HAP-1 (cell line): ENCODE measurements at regions not wholly inside any gene's neighbourhood (a gene's known extent, or its start where the extent isn't known, plus 50 kb on each side); places are given as distances from the start of the nearest gene placed in this dataset.
A peak's percentile ranks its signal among the peaks of the same experiment; 100 is the strongest.

ENCODE experiments used
- DNase-seq, 2 experiments: peaks; one replicate each; pipeline ENCODE4 v3.0.0-alpha.2; 2016 to 2020; ENCODE audit warnings: low spot score in 2 of 2
- H3K27me3 ChIP-seq: fragments of 250-450 bp; sonication (Bioruptor Pico); 2 replicates; pipeline ENCODE4 v1.5.1; 2020; ENCODE audit warnings: low read depth, mild to moderate bottlenecking, moderate library complexity
- H3K36me3 ChIP-seq: fragments of 250-450 bp; sonication (Bioruptor Pico); replicated peaks from 2 replicates; pipeline ENCODE4 v1.5.1; 2020; ENCODE audit warnings: mild to moderate bottlenecking
- H3K4me1 ChIP-seq: fragments of 250-450 bp; sonication (Bioruptor Pico); 2 replicates; pipeline ENCODE4 v1.5.1; 2020; ENCODE audit warnings: mild to moderate bottlenecking
- H3K4me3 ChIP-seq: fragments of 250-450 bp; sonication (Bioruptor Pico); 2 replicates; pipeline ENCODE4 v1.5.1; 2020; ENCODE audit warnings: mild to moderate bottlenecking, moderate library complexity
- H3K9me3 ChIP-seq: fragments of 250-450 bp; sonication (Bioruptor Pico); 2 replicates; pipeline ENCODE4 v1.5.1; 2020; ENCODE audit warnings: mild to moderate bottlenecking, moderate library complexity
- in situ Hi-C: fragments of 300-500 bp; cut with MboI; formaldehyde crosslinking; loops from 3 replicates; pipeline ENCODE4 v1.14.3; 2020; ENCODE audit warnings: low sequenced_read_pairs, inconsistent platforms, mixed read lengths

DNA sequence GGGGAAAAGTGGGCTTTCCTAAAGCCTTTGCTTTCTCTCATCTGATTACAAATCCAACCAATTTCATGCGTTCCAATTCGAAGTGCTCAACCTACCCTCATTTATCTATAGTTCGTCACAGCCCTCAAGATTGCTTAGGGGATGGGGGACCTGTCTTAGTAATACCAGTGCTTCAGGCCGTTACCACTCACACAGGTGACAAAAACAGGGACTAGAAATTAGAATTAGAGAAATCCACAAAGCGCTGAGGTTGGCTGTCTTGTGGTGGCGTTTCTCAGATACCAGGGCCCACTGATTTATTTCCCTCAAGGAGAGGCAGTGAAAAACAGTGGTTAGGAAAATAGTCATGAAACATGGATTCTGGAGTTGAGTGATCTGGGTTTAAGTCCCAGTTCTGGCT, 121.6 kb upstream of the SPACA1 start:
- in situ Hi-C loops, result loop anchor here (25.0 kb wide), 2 partner anchors 561 to 936 kb away; no protein-coding TSS in a partner anchor
- Histone ChIP-seq H3K4me3 (no peak overlapping the region), H3K36me3 (no peaks in the 10 kb centered on the region), H3K27me3 (no peaks in the 10 kb centered on the region), H3K4me1 (peaks cover 9% of the 10 kb centered on the region), H3K9me3 (no peaks in the 10 kb centered on the region)
- no peak for DNase-seq

DNA sequence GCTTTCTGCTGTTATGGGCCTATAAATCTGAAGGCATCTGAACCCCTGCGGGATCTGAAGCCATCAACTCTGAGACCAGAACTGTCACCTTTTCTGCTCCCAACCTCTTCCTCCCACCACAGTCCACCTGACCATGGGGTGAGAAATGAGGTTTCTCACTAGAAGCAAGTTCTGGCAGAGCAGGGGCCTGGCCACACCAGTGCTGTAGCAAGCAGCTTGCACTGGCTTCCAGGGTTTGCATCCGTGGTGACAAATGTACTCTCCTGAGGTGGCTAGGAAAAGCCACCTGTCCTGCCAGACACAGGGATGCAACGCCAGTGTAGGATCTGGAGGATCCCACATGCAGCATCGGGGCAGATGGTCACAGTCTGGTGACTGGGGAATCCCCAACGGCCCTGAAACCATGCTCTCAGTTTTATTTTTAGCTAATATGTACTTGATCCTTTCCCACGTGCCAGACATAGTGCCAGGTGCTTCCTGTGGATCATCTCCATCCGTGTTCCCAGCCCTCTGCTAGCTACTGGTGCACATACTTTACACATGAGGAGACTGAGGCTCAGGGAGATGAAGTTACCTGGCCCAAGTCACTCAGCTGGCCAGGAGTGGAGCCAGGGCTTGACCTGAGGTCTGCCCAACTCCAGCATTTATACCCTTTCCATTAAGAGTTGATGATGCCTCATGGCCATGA, 122.1 kb upstream of the SPACA1 start:
- Histone ChIP-seq H3K9me3 (no peaks in the 10 kb centered on the region), H3K36me3 (no peaks in the 10 kb centered on the region), H3K27me3 (no peaks in the 10 kb centered on the region), H3K4me1 (peaks cover 9% of the 10 kb centered on the region), H3K4me3 (no peak overlapping the region)
- in situ Hi-C loops, result loop anchor here (25.0 kb wide), 2 partner anchors 562 to 937 kb away; no protein-coding TSS in a partner anchor
- no peak for DNase-seq

DNA sequence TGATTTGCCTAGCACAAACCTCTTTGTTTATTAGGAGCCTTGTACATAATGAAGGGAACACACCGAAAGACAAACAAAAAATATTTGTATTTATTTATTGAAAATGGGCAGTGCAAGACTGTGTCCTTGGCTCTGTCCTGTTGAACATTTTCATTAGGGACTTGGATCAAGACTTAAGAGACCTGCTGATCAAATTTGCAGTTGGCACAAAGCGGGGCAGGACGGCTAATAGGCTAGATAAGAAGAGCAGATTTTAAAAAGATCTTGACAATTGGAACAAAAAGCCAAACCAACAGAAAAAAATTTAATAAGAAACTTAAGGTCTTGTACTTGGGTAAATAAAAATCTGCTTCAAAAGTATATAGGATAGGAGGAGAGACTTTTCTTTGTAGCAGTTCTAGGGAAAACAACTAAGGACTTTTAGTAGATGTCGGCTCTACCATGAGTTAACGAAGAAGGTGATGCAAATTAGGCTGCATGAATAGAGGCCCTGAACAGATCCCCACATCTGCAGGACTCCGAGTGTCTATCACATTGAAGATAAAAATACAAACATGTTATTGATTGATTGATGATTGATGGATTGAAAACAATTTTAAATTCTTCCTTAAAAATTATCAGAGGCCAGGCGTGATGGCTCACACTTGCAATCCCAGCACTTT, 124.1 kb upstream of the SPACA1 start:
- no peaks in the 10 kb centered on the region for H3K9me3 ChIP-seq
- no peak for DNase-seq
- no peak overlapping the region for H3K4me3 ChIP-seq
- H3K4me1 ChIP-seq, result peaks cover 5% of the 10 kb centered on the region
- in situ Hi-C loops, result no loop called here
- H3K27me3 ChIP-seq, result no peaks in the 10 kb centered on the region
- H3K36me3 ChIP-seq, result no peaks in the 10 kb centered on the region

DNA sequence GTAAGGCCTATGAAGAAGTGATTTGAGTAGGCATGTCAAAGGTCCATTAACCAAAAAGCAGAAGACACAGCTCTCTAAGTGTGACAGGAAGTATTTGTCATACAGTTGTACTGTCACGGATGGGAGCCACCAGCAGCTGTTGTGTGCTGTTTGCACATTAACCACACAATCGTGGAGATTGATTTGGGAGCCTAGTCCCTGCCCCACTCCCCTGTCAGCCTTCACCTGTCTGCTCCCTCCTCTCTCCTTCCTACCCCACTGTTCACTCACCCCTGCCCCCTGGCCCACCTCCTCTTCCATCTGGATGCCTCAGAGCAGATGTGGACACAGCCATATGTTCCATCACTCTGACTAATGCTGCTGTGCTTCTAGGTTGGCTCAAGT, 124.7 kb upstream of the SPACA1 start:
- Histone ChIP-seq H3K4me1 (peaks cover 10% of the 10 kb centered on the region), H3K9me3 (no peaks in the 10 kb centered on the region), H3K27me3 (no peaks in the 10 kb centered on the region), H3K4me3 (no peak overlapping the region), H3K36me3 (no peaks in the 10 kb centered on the region)
- in situ Hi-C loops, result no loop called here
- no peak for DNase-seq

DNA sequence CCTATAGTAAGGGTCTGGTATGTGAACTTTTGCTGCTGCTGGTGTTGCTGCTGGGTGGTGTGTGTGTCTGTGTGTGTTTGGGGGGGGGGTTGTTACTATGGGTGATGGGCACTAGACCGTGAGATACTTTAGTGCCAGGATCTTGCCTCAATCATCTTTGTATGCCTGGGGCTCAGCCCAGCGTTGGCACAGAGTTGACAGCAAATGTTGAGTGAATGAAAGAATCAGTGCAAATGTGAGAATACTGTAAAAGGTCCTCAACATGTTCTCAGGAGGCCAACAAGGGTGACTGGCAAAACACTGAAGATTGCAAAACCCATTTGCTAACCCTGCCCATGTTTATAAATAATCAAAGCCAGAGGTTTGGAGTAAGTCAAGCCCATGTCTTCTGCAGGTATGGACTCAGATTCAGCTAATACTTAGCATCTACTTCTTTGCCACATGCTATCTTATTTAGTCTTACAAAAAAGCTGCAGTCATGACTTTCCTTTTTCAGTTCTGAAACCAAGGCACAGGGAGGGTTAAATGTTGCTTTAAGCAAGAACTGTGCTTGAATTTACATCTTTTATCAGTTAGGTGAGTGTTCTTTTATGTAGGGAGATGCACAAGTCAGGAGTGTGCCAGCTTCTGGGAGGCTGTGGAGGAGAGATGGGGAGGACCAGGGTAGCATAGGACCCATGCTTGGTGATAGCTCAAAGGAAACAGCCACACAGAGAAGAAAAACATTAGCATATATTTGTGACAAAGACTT, 125.3 kb upstream of the SPACA1 start:
- H3K4me1 ChIP-seq, result peaks cover 12% of the 10 kb centered on the region
- in situ Hi-C loops, result no loop called here
- no peaks in the 10 kb centered on the region for H3K36me3 ChIP-seq
- no peak for DNase-seq
- no peaks in the 10 kb centered on the region for H3K27me3 ChIP-seq
- no peaks in the 10 kb centered on the region for H3K9me3 ChIP-seq
- no peak overlapping the region for H3K4me3 ChIP-seq

DNA sequence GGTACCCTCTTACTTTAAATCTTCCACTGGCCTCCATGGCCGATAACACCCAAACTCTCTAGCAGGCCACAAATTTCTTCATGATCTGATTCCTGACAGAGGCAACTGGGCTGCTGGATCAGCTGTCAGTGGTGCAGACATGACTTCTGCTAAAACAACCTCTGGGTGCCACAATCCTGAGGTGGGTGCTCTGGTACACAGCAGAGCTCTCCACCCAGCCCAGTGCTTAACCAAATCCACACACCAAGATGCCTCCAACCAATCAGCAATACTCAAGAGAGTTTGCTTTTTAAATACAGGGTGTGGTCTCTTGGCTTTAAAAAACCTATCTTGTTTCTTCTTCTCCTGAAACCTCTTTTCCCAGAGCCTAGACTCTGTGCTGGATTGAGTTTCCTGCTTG, 126.6 kb upstream of the SPACA1 start:
- no peak for DNase-seq
- no peaks in the 10 kb centered on the region for H3K36me3 ChIP-seq
- no peaks in the 10 kb centered on the region for H3K27me3 ChIP-seq
- H3K4me1 ChIP-seq, result peaks cover 12% of the 10 kb centered on the region
- no peak overlapping the region for H3K4me3 ChIP-seq
- in situ Hi-C loops, result no loop called here
- H3K9me3 ChIP-seq, result no peaks in the 10 kb centered on the region

DNA sequence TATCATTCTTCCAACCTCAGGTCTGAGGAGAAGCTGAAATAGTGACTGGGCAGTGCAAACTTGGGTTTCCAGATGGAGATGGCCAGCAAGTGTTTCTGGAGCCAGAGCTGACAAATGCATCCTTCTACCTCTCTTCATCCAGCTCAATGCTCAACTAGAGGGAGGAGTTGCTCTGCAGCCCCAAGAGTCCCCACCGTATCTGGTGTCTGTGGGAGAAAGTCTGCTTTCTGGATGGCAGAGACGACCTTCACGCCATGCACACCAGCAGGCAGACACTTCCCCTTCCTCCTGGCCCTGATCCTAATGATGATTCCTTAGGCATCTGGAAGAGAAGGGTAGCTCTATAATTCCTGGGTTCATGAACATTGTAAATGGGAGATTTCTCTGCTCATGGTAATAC, 127.4 kb upstream of the SPACA1 start:
- in situ Hi-C loops, result no loop called here
- Histone ChIP-seq H3K27me3 (no peaks in the 10 kb centered on the region), H3K4me1 (peaks cover 12% of the 10 kb centered on the region), H3K4me3 (no peak overlapping the region), H3K9me3 (no peaks in the 10 kb centered on the region), H3K36me3 (no peaks in the 10 kb centered on the region)
- no peak for DNase-seq

DNA sequence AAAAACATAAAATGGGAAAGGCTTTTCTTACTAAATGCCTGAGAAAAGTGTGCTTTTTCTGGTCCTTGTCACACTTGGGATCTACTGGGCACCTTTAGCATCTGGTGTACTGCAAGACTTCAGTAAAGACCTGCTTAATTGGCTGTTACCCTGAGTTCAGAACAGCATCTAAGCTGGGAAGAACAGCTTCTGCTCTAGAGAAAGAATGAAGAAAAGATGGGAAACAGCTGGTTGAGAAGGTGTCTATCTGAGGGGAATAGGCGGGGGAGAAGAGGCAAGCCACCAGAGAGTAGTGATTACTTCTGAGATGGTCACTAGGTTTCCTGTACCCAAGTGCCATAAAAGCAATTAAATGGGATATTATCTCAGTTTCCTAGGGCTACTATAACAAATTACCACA, 128.2 kb upstream of the SPACA1 start:
- Histone ChIP-seq H3K4me3 (no peak overlapping the region), H3K27me3 (no peaks in the 10 kb centered on the region), H3K9me3 (no peaks in the 10 kb centered on the region), H3K36me3 (no peaks in the 10 kb centered on the region), H3K4me1 (peaks cover 12% of the 10 kb centered on the region)
- in situ Hi-C loops, result no loop called here
- no peak for DNase-seq

DNA sequence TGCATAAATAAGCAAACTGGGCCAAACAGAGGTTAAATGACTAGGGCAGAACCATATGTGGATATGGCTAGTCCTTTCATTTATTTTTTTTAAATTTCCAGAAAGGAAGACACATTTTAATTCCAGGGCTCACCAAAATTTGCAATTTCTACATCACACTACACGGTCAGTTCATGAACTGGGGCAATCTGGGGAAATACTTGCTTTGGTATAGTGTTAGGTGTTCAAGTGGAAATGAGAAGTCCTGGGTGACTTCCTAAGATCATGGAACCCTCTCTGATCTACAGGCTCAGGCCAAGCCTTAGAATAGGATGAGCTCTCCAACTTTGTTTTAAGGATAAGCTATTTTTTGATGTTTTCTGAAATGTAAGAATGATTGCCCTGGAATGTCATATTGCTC, 128.6 kb upstream of the SPACA1 start:
- DNase-seq, result no peak
- Histone ChIP-seq H3K4me1 (peaks cover 12% of the 10 kb centered on the region), H3K27me3 (no peaks in the 10 kb centered on the region), H3K4me3 (no peak overlapping the region), H3K9me3 (no peaks in the 10 kb centered on the region), H3K36me3 (no peaks in the 10 kb centered on the region)
- in situ Hi-C loops, result no loop called here

DNA sequence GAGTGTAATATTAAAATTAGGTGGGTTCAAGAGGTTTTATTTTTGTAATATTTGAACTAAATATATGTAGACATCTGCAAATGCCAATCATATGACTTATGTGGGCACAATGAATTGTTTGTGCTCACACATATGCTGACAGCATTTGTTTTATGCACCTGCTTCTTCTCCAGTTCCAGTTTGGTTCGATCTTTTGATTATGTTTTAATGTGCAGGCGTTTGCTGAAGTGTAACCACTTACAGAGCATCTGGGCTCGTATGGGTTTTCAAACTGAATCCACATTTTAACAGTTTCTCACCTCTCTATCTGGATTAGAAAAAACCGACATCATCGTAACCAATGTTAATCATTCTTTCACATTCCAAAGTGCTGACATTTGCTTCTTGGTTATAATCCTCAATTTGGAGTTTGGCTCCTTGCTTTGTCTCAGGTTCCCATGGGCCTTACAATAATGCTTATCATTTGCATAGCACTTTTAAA, 129.1 kb upstream of the SPACA1 start:
- no peak overlapping the region for H3K4me3 ChIP-seq
- H3K27me3 ChIP-seq, result no peaks in the 10 kb centered on the region
- in situ Hi-C loops, result no loop called here
- H3K36me3 ChIP-seq, result no peaks in the 10 kb centered on the region
- peaks cover 12% of the 10 kb centered on the region for H3K4me1 ChIP-seq
- DNase-seq, result peak; percentile 54 to 89
- H3K9me3 ChIP-seq, result no peaks in the 10 kb centered on the region

DNA sequence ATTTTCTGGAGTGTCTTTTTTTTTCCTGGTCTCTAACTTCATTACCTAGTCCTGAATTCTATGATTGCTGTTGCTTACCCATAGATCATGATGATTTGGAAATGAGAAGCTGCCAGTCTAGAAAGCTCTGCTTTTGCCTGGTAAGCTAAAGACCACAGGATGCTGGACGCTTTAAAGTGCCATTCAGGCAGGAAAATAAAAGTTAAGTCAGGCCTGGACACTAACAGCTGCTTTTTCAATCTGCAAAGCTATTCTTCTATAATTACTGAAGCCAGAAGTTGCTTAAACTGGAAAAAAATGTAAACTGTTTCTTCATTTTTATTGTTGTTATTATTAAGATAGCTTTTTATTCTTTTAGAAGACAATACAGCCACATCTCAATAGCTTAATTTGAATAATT, 129.8 kb upstream of the SPACA1 start:
- DNase-seq, result no peak
- in situ Hi-C loops, result no loop called here
- Histone ChIP-seq H3K9me3 (no peaks in the 10 kb centered on the region), H3K4me3 (no peak overlapping the region), H3K4me1 (peaks cover 12% of the 10 kb centered on the region), H3K36me3 (no peaks in the 10 kb centered on the region), H3K27me3 (no peaks in the 10 kb centered on the region)

DNA sequence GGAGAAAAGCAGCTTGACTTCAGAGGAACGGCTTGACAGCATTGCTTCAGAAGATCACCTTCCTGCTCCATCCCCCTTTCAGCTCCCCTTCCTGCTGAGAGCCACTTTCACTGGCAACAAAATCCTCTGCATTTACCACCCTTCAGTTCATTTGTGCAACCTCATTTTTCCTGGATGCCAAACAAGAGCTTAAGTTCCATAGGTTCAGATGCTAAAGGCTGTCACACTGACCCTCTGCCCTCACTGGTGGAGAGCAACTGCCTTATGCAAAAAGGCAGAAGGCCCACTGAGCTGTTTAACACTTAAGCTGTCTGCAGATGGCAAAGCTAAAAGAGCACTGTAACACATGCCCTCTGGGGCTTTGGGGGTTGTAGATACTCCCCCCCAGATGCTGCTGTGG, 131.2 kb upstream of the SPACA1 start:
- H3K4me3 ChIP-seq, result no peak overlapping the region
- in situ Hi-C loops, result no loop called here
- no peaks in the 10 kb centered on the region for H3K9me3 ChIP-seq
- H3K36me3 ChIP-seq, result no peaks in the 10 kb centered on the region
- H3K27me3 ChIP-seq, result no peaks in the 10 kb centered on the region
- DNase-seq, result no peak
- H3K4me1 ChIP-seq, result peaks cover 12% of the 10 kb centered on the region

DNA sequence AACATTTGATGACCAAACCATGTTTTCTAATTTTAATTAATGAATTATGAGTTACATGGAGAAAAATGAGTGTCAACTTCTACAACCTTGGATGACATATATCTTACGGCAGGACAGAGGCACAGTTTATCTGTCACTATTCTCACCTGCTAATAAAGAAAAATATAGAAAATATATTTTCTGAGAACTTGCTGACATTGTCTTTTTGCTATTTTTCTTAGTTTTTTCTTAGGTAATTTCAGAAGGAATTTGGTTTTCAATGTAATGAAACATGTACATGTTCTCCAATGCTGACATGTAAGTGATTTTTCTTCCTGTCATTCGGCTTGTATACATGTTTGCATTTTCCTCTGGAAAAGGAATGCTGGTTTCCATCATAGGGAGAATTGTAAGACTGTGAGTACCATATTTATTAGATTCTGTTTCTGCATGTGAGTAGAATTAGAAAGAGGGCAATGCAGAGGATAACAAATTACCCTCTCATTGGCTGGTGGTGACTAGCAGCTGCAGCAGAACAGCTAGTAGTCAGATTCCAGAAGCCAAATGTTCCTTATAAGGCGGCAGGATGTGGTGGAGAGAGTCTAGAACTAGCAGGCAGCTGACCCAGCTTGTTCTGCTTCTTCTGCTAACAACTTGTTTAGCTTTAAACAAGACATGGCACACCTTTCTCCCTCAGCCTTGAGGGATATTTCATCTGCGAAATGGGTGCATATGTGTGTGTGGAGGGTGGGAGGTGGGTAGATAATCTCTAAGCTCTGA, 132.8 kb upstream of the SPACA1 start:
- DNase-seq, result no peak
- Histone ChIP-seq H3K9me3 (no peaks in the 10 kb centered on the region), H3K4me3 (no peak overlapping the region), H3K4me1 (peaks cover 12% of the 10 kb centered on the region), H3K27me3 (no peaks in the 10 kb centered on the region), H3K36me3 (no peaks in the 10 kb centered on the region)
- in situ Hi-C loops, result no loop called here
